ENCODE measurements at regions not wholly inside any gene's neighbourhood (a gene's known extent, or its start where the extent isn't known, plus 50 kb on each side); places are given as distances from the start of the nearest gene placed in this dataset.

GRCh38 chr2:2743164-2743571 lies 412.1 kb upstream of the MYT1L start (continued):
- TF ChIP-seq CHD7 (IDR thresholded peaks at IDR 0.05; ENCODE audit: insufficient replicate concordance, low read length), result no peak
- no peak for TF ChIP-seq SIRT6 (IDR thresholded peaks at IDR 0.05; ENCODE audit: low read length)
- TF ChIP-seq ZNF274 (IDR thresholded peaks at IDR 0.05; ENCODE audit: borderline replicate concordance, extremely low read depth, low read length), result no peak
- no peak for TF ChIP-seq EZH2 (IDR thresholded peaks at IDR 0.05; ENCODE audit: low read depth, low read length, severe bottlenecking)
- TF ChIP-seq ATF3 (IDR thresholded peaks at IDR 0.05; ENCODE audit: insufficient read depth, low read depth, low read length), result no peak
- TF ChIP-seq CEBPB (IDR thresholded peaks at IDR 0.05; ENCODE audit: low read depth, low read length), result no peak
- no peak for TF ChIP-seq CBX8 (IDR thresholded peaks at IDR 0.05; ENCODE audit: borderline replicate concordance, low read depth, low read length)
- TF ChIP-seq NANOG (IDR thresholded peaks at IDR 0.05; ENCODE audit: insufficient read depth, low read depth, low read length, poor library complexity, severe bottlenecking), result no peak
- TF ChIP-seq YY1 (IDR thresholded peaks at IDR 0.05; ENCODE audit: low read depth, low read length), result no peak
- TF ChIP-seq TBP (IDR thresholded peaks at IDR 0.05; ENCODE audit: low read depth, low read length), result no peak

Data from H1 (cell line).